SK-N-SH (cell line): ENCODE measurements at regions not wholly inside any gene's neighbourhood (a gene's known extent, or its start where the extent isn't known, plus 50 kb on each side); places are given as distances from the start of the nearest gene placed in this dataset.

Experiments
- CTCF ChIA-PET: fragments of 300-600, 350-600 bp; formaldehyde crosslinking; extraction: SDS; loops from one replicate; lab custom pipeline; 2021; lab: Yijun Ruan, JAX
- POLR2A ChIA-PET: fragments of 350-600 bp; sonication (Branson Sonifier 250); formaldehyde crosslinking; extraction: SDS; loops from one replicate; lab custom pipeline; 2020; ENCODE audit warnings: antibody characterized with exemption, inconsistent platforms; lab: Yijun Ruan, JAX
- DNase-seq: peaks from one replicate; pipeline ENCODE4 v3.0.0; 2012
- H2AFZ ChIP-seq: fragments of 200-600 bp; sonication (generic); 2 replicates; pipeline ENCODE4 v1.8.1; 2016; ENCODE audit warnings: antibody characterized with exemption, mild to moderate bottlenecking, low read depth
- H3F3A ChIP-seq: fragments of 200-600 bp; sonication (generic); replicated peaks from 2 replicates; pipeline ENCODE3; 2016; ENCODE audit warnings: antibody characterized with exemption, mild to moderate bottlenecking; ENCODE audit not compliant: insufficient read depth
- H3K27ac ChIP-seq, 2 experiments: fragments of 200-500 bp in 1 of 2; fragments of 200-600 bp in 1 of 2; sonication (Bioruptor generic) in 1 of 2; sonication (generic), shearing (Covaris generic) in 1 of 2; 2 replicates each; pipeline versions ENCODE4 v1.5.1 to v1.6.1; 2014 to 2016; ENCODE audit warnings: low read depth in 2 of 2, inconsistent platforms in 1 of 2, low read length in 1 of 2, mild to moderate bottlenecking in 1 of 2, mixed read lengths in 1 of 2
- H3K27me3 ChIP-seq: fragments of 200-600 bp; sonication (generic), shearing (Covaris generic); 2 replicates; pipeline ENCODE4 v1.6.1; 2016; ENCODE audit warnings: mixed run types; ENCODE audit not compliant: insufficient read depth
- H3K36me3 ChIP-seq, 2 experiments: fragments of 200-500 bp in 1 of 2; fragments of 200-600 bp in 1 of 2; sonication (Bioruptor generic) in 1 of 2; sonication (generic) in 1 of 2; replicated peaks in 1 of 2; 2 replicates each; pipeline versions ENCODE3 to v1.5.1; 2014 to 2016; ENCODE audit warnings: low read length in 1 of 2, mild to moderate bottlenecking in 1 of 2; ENCODE audit not compliant: insufficient read depth in 2 of 2, control insufficient read depth in 1 of 2
- H3K4me1 ChIP-seq, 2 experiments: fragments of 200-500 bp in 1 of 2; fragments of 200-600 bp in 1 of 2; sonication (Bioruptor generic) in 1 of 2; sonication (generic), shearing (Covaris generic) in 1 of 2; 2 replicates each; pipeline versions ENCODE4 v1.5.1 to v1.6.1; 2014 to 2016; ENCODE audit warnings: low read depth in 1 of 2, low read length in 1 of 2, mixed run types in 1 of 2; ENCODE audit not compliant: insufficient read depth in 2 of 2, control insufficient read depth in 1 of 2
- H3K4me2 ChIP-seq: fragments of 200-600 bp; sonication (generic), shearing (Covaris generic); 2 replicates; pipeline ENCODE4 v1.6.1; 2017; ENCODE audit warnings: mixed run types
- H3K4me3 ChIP-seq, 2 experiments: fragments of 200-500 bp in 1 of 2; fragments of 200-600 bp in 1 of 2; sonication (Bioruptor generic) in 1 of 2; sonication (generic), shearing (Covaris generic) in 1 of 2; 2 replicates each; pipeline versions ENCODE4 v1.5.1 to v1.8.1; 2014 to 2016; ENCODE audit warnings: low read depth in 2 of 2, inconsistent platforms in 1 of 2, low read length in 1 of 2, mild to moderate bottlenecking in 1 of 2, mixed read lengths in 1 of 2, moderate library complexity in 1 of 2
- H3K79me2 ChIP-seq: fragments of 200-600 bp; sonication (generic); 2 replicates; pipeline ENCODE4 v1.8.1; 2017; ENCODE audit warnings: mild to moderate bottlenecking; ENCODE audit not compliant: insufficient read depth
- H3K9ac ChIP-seq: fragments of 200-600 bp; sonication (generic); 2 replicates; pipeline ENCODE4 v1.6.1; 2017; ENCODE audit warnings: mixed run types
- H3K9me2 ChIP-seq: fragments of 200-600 bp; sonication (generic); 2 replicates; pipeline ENCODE4 v1.6.1; 2017; ENCODE audit warnings: mixed run types
- H3K9me3 ChIP-seq: fragments of 200-600 bp; sonication (generic); 2 replicates; pipeline ENCODE4 v1.6.1; 2017; ENCODE audit warnings: mixed run types, mild to moderate bottlenecking, moderate library complexity
- H4K20me1 ChIP-seq: fragments of 200-600 bp; sonication (generic); 2 replicates; pipeline ENCODE4 v1.6.1; 2017; ENCODE audit warnings: mild to moderate bottlenecking, mixed run types; ENCODE audit not compliant: insufficient read depth
- EP300 ChIP-seq, 2 experiments: IDR thresholded peaks; 2 replicates each; pipeline versions ENCODE4 v1.4.0 to v1.6.1; 2012; ENCODE audit warnings: borderline replicate concordance in 1 of 2, low read depth in 1 of 2, low read length in 1 of 2
- FOSL2 ChIP-seq: IDR thresholded peaks from 2 replicates; pipeline ENCODE4 v1.4.0; 2012; ENCODE audit warnings: low read depth, mild to moderate bottlenecking, moderate library complexity, borderline replicate concordance
- FOXJ3 ChIP-seq: sonication (generic); formaldehyde crosslinking; IDR thresholded peaks from 2 replicates; pipeline ENCODE4 v1.5.1; 2020; ENCODE audit warnings: mild to moderate bottlenecking, missing genetic modification reagents
- FOXM1 ChIP-seq: IDR thresholded peaks from 2 replicates; pipeline ENCODE4 v1.4.0; 2012; ENCODE audit warnings: low read depth, mild to moderate bottlenecking
- JUND ChIP-seq: IDR thresholded peaks from 2 replicates; pipeline ENCODE4 v1.4.0; 2012
- MEF2A ChIP-seq: IDR thresholded peaks from 2 replicates; pipeline ENCODE4 v1.4.0; 2012; ENCODE audit warnings: low read depth, borderline replicate concordance
- MXI1 ChIP-seq: IDR thresholded peaks from 2 replicates; pipeline ENCODE4 v1.6.1; 2012; ENCODE audit warnings: mild to moderate bottlenecking, low read depth, low read length, improper control_type of control experiment
- NFIC ChIP-seq: IDR thresholded peaks from 2 replicates; pipeline ENCODE4 v1.4.0; 2012; ENCODE audit warnings: borderline replicate concordance
- NRF1 ChIP-seq: IDR thresholded peaks from 2 replicates; pipeline ENCODE4 v1.6.1; 2012; ENCODE audit warnings: low read depth, mild to moderate bottlenecking, low read length
- POLR2AphosphoS5 ChIP-seq: IDR thresholded peaks from 2 replicates; pipeline ENCODE4 v1.6.1; 2012; ENCODE audit warnings: low read depth, low read length
- RAD21 ChIP-seq: IDR thresholded peaks from 2 replicates; pipeline ENCODE4 v1.6.1; 2012; ENCODE audit warnings: mild to moderate bottlenecking, low read length
- REST ChIP-seq: IDR thresholded peaks from 2 replicates; pipeline ENCODE4 v1.6.1; 2012; ENCODE audit warnings: mild to moderate bottlenecking, low read depth, low read length, moderate library complexity
- RXRA ChIP-seq: IDR thresholded peaks from 2 replicates; pipeline ENCODE4 v1.4.0; 2012; ENCODE audit warnings: low read depth, mild to moderate bottlenecking, borderline replicate concordance
- SIN3A ChIP-seq: IDR thresholded peaks from 2 replicates; pipeline ENCODE4 v1.6.1; 2012; ENCODE audit warnings: low read depth, mild to moderate bottlenecking, low read length, moderate library complexity, borderline replicate concordance
- SMC3 ChIP-seq: IDR thresholded peaks from 2 replicates; pipeline ENCODE4 v1.6.1; 2012; ENCODE audit warnings: low read depth, low read length, improper control_type of control experiment
- TAF1 ChIP-seq: IDR thresholded peaks from 2 replicates; pipeline ENCODE4 v1.6.1; 2012; ENCODE audit warnings: low read depth, mild to moderate bottlenecking, low read length, moderate library complexity, borderline replicate concordance
- YY1 ChIP-seq: IDR thresholded peaks from 2 replicates; pipeline ENCODE4 v1.4.0; 2012; ENCODE audit warnings: low read depth, mild to moderate bottlenecking
- WGBS: methylation state at CpG from one replicate; pipeline ENCODE4 v1.1.6; 2017; ENCODE audit warnings: low lambda C conversion rate; 5-methylcytosine and 5-hydroxymethylcytosine counted together
- TF ChIP-seq, protein P1 (sequence below): IDR thresholded peaks from 2 replicates; pipeline ENCODE4 v1.4.0; 2012; ENCODE audit warnings: low read depth
- TF ChIP-seq, protein P2 (sequence below): fragments of 200-600 bp; sonication (generic); IDR thresholded peaks from 2 replicates; pipeline ENCODE4 v1.6.1; 2017; ENCODE audit warnings: antibody characterized with exemption, mild to moderate bottlenecking, moderate library complexity

DNA sequence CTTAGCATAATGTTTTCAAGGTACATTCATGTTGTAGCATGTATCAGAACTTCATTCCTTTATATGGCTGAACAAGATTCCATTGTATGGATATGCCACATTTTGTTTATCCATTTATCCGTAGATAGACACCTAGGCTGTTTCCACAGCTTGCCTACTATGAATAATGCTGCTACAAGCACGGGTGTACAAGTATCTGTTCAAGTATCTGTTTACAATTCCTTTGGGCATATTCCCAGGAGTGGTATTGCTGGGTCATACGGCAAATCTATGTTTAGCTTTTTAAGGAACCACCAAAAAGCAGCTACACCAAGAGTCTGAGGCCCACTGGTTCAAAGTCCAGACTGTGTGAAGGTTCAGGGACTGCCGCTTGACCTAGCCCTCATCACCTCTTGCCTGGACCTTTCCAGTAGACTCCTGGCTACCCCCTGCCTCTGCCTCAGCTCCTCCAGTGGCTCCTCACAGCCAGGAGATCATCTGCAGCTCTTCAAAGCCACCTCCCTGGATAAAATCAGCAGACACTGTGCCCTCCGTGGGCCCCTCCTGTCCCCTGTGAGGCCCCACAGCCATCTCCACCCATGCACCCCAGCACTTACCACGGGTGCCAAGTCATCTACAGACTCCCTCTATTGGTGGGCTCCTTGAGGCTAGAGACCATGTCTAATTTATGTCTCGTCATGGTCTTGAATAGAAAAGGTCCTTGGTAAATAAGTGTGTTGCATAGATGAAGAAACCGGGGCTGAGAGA is 160.3 kb downstream of the MN1 start:
- no peaks in the 10 kb centered on the region for H3K9me2 ChIP-seq
- no peak overlapping the region for H3K4me3 ChIP-seq
- H3F3A ChIP-seq, result no peaks in the 10 kb centered on the region
- no peaks in the 10 kb centered on the region for H3K4me1 ChIP-seq
- 57% methylated on average over 8 of the region's 8 CpGs for WGBS
- POLR2A ChIA-PET, result no interaction called here
- no peak for DNase-seq
- no peak overlapping the region for H3K27ac ChIP-seq
- H3K4me2 ChIP-seq, result no peak overlapping the region
- H3K79me2 ChIP-seq, result no peaks in the 10 kb centered on the region
- no peaks in the 10 kb centered on the region for H3K27me3 ChIP-seq
- H3K9ac ChIP-seq, result no peak overlapping the region
- H2AFZ ChIP-seq, result no peak overlapping the region
- TF ChIP-seq FOXM1 (no peak), MEF2A (no peak), TAF1 (no peak), RAD21 (no peak), EP300 (IDR thresholded peaks at IDR 0.05; ENCODE audit: borderline replicate concordance in 1 of 2, low read depth in 1 of 2, low read length in 1 of 2) (no peak)
- TF ChIP-seq, protein P1, sequence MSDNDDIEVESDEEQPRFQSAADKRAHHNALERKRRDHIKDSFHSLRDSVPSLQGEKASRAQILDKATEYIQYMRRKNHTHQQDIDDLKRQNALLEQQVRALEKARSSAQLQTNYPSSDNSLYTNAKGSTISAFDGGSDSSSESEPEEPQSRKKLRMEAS, result no peak
- no peaks in the 10 kb centered on the region for H3K36me3 ChIP-seq
- CTCF ChIA-PET, result no interaction called here
- no peaks in the 10 kb centered on the region for H4K20me1 ChIP-seq
- H3K9me3 ChIP-seq, result no peaks in the 10 kb centered on the region

GRCh38 chr22:27642104-27642800 is 159.3 kb downstream of the MN1 start:
- TF ChIP-seq FOXJ3 (CRISPR knock-in tag) (no peak), NRF1 (no peak), YY1 (no peak), SIN3A (no peak), RAD21 (no peak), JUND (no peak), NFIC (no peak), FOSL2 (no peak), REST (no peak), SMC3 (no peak), FOXM1 (no peak), RXRA (no peak), MXI1 (no peak), POLR2AphosphoS5 (no peak), EP300 (IDR thresholded peaks at IDR 0.05; ENCODE audit: borderline replicate concordance in 1 of 2, low read depth in 1 of 2, low read length in 1 of 2) (no peak)
- TF ChIP-seq, protein P2, sequence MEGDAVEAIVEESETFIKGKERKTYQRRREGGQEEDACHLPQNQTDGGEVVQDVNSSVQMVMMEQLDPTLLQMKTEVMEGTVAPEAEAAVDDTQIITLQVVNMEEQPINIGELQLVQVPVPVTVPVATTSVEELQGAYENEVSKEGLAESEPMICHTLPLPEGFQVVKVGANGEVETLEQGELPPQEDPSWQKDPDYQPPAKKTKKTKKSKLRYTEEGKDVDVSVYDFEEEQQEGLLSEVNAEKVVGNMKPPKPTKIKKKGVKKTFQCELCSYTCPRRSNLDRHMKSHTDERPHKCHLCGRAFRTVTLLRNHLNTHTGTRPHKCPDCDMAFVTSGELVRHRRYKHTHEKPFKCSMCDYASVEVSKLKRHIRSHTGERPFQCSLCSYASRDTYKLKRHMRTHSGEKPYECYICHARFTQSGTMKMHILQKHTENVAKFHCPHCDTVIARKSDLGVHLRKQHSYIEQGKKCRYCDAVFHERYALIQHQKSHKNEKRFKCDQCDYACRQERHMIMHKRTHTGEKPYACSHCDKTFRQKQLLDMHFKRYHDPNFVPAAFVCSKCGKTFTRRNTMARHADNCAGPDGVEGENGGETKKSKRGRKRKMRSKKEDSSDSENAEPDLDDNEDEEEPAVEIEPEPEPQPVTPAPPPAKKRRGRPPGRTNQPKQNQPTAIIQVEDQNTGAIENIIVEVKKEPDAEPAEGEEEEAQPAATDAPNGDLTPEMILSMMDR, result no peak
- Histone ChIP-seq H3K27ac (no peak overlapping the region), H3K9me2 (no peaks in the 10 kb centered on the region), H2AFZ (no peak overlapping the region), H3K79me2 (no peaks in the 10 kb centered on the region), H3K4me1 (no peaks in the 10 kb centered on the region), H4K20me1 (no peaks in the 10 kb centered on the region), H3K27me3 (peaks cover under 1% of the 10 kb centered on the region; the same call in 1 of the 2 replicates), H3K9ac (no peak overlapping the region), H3K4me2 (no peak overlapping the region), H3F3A (no peaks in the 10 kb centered on the region), H3K9me3 (no peaks in the 10 kb centered on the region), H3K36me3 (no peaks in the 10 kb centered on the region), H3K4me3 (no peak overlapping the region)
- DNase-seq, result peak; percentile 49
- POLR2A ChIA-PET, result no interaction called here
- 79% methylated on average over 9 of the region's 28 CpGs for WGBS
- CTCF ChIA-PET, result no interaction called here
